Erythroblast (primary cell): ENCODE measurements at regions not wholly inside any gene's neighbourhood (a gene's known extent, or its start where the extent isn't known, plus 50 kb on each side); places are given as distances from the start of the nearest gene placed in this dataset.

Experiments used
- GATA1 ChIP-seq: IDR thresholded peaks from 2 replicates; pipeline ENCODE4 v1.6.1; 2011; ENCODE audit warnings: low read depth, mild to moderate bottlenecking, control low read depth, low read length, moderate library complexity
- POLR2A ChIP-seq: IDR thresholded peaks from 2 replicates; pipeline ENCODE4 v1.6.1; 2011; ENCODE audit warnings: mild to moderate bottlenecking, low read length

- TF ChIP-seq POLR2A = no peak
- TF ChIP-seq GATA1 = no peak
Measured at GRCh38 chrX:10725071-10725470, 104.7 kb upstream of the MID1 start.
